SU-DHL-6 (cell line): ENCODE measurements at regions not wholly inside any gene's neighbourhood (a gene's known extent, or its start where the extent isn't known, plus 50 kb on each side); places are given as distances from the start of the nearest gene placed in this dataset.

ENCODE experiments used
- H2AFZ ChIP-seq: fragments of 200-600 bp; sonication (generic); 2 replicates; pipeline ENCODE4 v1.6.1; 2014; ENCODE audit warnings: low read depth, mild to moderate bottlenecking, moderate library complexity, mixed read lengths, antibody characterized with exemption, low read length; ENCODE audit not compliant: severe bottlenecking
- H3F3A ChIP-seq: fragments of 200-600 bp; shearing (Covaris generic); 2 replicates; pipeline ENCODE4 v1.6.0; 2016; ENCODE audit warnings: antibody characterized with exemption, mild to moderate bottlenecking; ENCODE audit not compliant: insufficient read depth
- H3K27ac ChIP-seq: fragments of 200-600 bp; sonication (generic); 2 replicates; pipeline ENCODE4 v1.5.1; 2016; ENCODE audit warnings: low read depth, mild to moderate bottlenecking, low read length, moderate library complexity, mixed read lengths
- H3K27me3 ChIP-seq: fragments of 200-600 bp; sonication (generic), shearing (Covaris generic); 2 replicates; pipeline ENCODE4 v1.6.0; 2014; ENCODE audit warnings: mild to moderate bottlenecking, low read length
- H3K36me3 ChIP-seq: fragments of 200-600 bp; sonication (generic); 2 replicates; pipeline ENCODE4 v1.6.1; 2014; ENCODE audit warnings: mild to moderate bottlenecking, low read length, mixed read lengths
- H3K4me2 ChIP-seq: fragments of 300-600, 200-600 bp; shearing (Covaris generic), sonication (generic); 2 replicates; pipeline ENCODE4 v1.6.0; 2014; ENCODE audit warnings: low read length, low read depth, mild to moderate bottlenecking; ENCODE audit not compliant: poor library complexity, severe bottlenecking
- H3K4me3 ChIP-seq: fragments of 200-600 bp; sonication (generic); 2 replicates; pipeline ENCODE4 v1.5.1; 2014; ENCODE audit warnings: antibody characterized with exemption, low read length, mild to moderate bottlenecking, mixed read lengths; ENCODE audit not compliant: insufficient read depth, poor library complexity, severe bottlenecking
- H3K79me2 ChIP-seq: fragments of 200-600 bp; sonication (generic); 2 replicates; pipeline ENCODE4 v1.6.1; 2014; ENCODE audit warnings: mild to moderate bottlenecking, low read length, moderate library complexity; ENCODE audit not compliant: insufficient read depth
- H3K9ac ChIP-seq: fragments of 200-600 bp; sonication (generic); 2 replicates; pipeline ENCODE4 v1.7.0; 2014; ENCODE audit warnings: mild to moderate bottlenecking, low read length
- H3K9me2 ChIP-seq: fragments of 200-600 bp; sonication (generic); replicated peaks from 2 replicates; pipeline ENCODE4 v1.6.1; 2014; ENCODE audit warnings: low read length; ENCODE audit not compliant: insufficient read depth
- H3K9me3 ChIP-seq: fragments of 200-600 bp; sonication (generic); 2 replicates; pipeline ENCODE4 v1.6.1; 2014; ENCODE audit warnings: low read length, mixed read lengths; ENCODE audit not compliant: insufficient read depth
- H4K20me1 ChIP-seq: fragments of 200-600 bp; sonication (generic); 2 replicates; pipeline ENCODE4 v1.6.1; 2014; ENCODE audit warnings: low read depth, mild to moderate bottlenecking, antibody characterized with exemption, low read length, moderate library complexity, mixed read lengths
- EZH2phosphoT487 ChIP-seq: fragments of 200-600 bp; sonication (generic), shearing (Covaris generic); conservative IDR thresholded peaks from 2 replicates; pipeline ENCODE4 v1.6.1; 2018; ENCODE audit warnings: mild to moderate bottlenecking, antibody characterized with exemption, low read length, moderate library complexity, mixed read lengths
- TF ChIP-seq, protein P1 (sequence below): fragments of 200-600 bp; sonication (generic); IDR thresholded peaks from one replicate; pipeline ENCODE4 v1.5.1; 2017; ENCODE audit warnings: antibody characterized with exemption, mild to moderate bottlenecking, low read length, moderate library complexity; ENCODE audit not compliant: insufficient read depth, poor library complexity, severe bottlenecking

- Histone ChIP-seq H4K20me1 (no peaks in the 10 kb centered on the region), H3K27ac (no peak overlapping the region), H3K9ac (no peak overlapping the region), H3K4me2 (no peak overlapping the region), H3K4me3 (no peak overlapping the region), H3K9me2 (no peaks in the 10 kb centered on the region), H3K36me3 (no peaks in the 10 kb centered on the region), H3F3A (no peaks in the 10 kb centered on the region), H3K79me2 (no peaks in the 10 kb centered on the region), H3K9me3 (no peaks in the 10 kb centered on the region), H2AFZ (no peak overlapping the region), H3K27me3 (no peaks in the 10 kb centered on the region)
- TF ChIP-seq EZH2phosphoT487 = no peak
- TF ChIP-seq, protein P1, sequence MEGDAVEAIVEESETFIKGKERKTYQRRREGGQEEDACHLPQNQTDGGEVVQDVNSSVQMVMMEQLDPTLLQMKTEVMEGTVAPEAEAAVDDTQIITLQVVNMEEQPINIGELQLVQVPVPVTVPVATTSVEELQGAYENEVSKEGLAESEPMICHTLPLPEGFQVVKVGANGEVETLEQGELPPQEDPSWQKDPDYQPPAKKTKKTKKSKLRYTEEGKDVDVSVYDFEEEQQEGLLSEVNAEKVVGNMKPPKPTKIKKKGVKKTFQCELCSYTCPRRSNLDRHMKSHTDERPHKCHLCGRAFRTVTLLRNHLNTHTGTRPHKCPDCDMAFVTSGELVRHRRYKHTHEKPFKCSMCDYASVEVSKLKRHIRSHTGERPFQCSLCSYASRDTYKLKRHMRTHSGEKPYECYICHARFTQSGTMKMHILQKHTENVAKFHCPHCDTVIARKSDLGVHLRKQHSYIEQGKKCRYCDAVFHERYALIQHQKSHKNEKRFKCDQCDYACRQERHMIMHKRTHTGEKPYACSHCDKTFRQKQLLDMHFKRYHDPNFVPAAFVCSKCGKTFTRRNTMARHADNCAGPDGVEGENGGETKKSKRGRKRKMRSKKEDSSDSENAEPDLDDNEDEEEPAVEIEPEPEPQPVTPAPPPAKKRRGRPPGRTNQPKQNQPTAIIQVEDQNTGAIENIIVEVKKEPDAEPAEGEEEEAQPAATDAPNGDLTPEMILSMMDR = no peak
Measured at GRCh38 chr17:12407495-12408252, 258.0 kb upstream of the MYOCD start.

DNA sequence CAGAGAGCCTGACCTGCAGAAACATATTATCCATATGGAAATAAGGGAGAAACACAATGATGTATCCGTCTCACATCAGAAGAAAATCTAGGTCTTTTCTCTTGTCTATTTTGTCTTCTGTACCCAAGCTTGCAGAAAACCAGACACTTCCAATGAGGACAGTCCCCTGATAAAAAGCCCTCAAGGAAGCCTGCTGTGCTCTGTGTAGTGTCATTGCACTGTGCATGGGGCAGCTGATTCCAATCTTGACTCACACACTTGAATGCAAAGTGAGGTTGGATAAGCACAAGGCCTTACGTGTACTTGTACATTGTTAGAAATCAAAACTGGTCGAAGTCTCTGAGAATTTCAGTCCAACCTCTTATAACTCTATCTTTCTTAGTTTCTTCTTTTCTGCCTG is 256.6 kb upstream of the MYOCD start:
- Histone ChIP-seq H3K4me3 (no peak overlapping the region), H3K9me2 (no peaks in the 10 kb centered on the region), H3K36me3 (no peaks in the 10 kb centered on the region), H3F3A (no peaks in the 10 kb centered on the region), H3K9me3 (no peaks in the 10 kb centered on the region), H3K4me2 (no peak overlapping the region), H3K27ac (no peak overlapping the region), H4K20me1 (no peaks in the 10 kb centered on the region), H3K79me2 (no peaks in the 10 kb centered on the region), H3K9ac (no peak overlapping the region), H3K27me3 (no peaks in the 10 kb centered on the region), H2AFZ (no peak overlapping the region)
- TF ChIP-seq, protein P1 = no peak
- TF ChIP-seq EZH2phosphoT487 = no peak

- no peak overlapping the region for H3K4me3 ChIP-seq
- H3K9me2 ChIP-seq = no peaks in the 10 kb centered on the region
- H3K9me3 ChIP-seq = no peaks in the 10 kb centered on the region
- H4K20me1 ChIP-seq = no peaks in the 10 kb centered on the region
- H3K36me3 ChIP-seq = no peaks in the 10 kb centered on the region
- no peaks in the 10 kb centered on the region for H3F3A ChIP-seq
- H2AFZ ChIP-seq = no peak overlapping the region
- no peak overlapping the region for H3K9ac ChIP-seq
- H3K27ac ChIP-seq = no peak overlapping the region
- no peak overlapping the region for H3K4me2 ChIP-seq
- no peak for TF ChIP-seq EZH2phosphoT487
- TF ChIP-seq, protein P1 = no peak
- H3K79me2 ChIP-seq = no peaks in the 10 kb centered on the region
- no peaks in the 10 kb centered on the region for H3K27me3 ChIP-seq
Measured at GRCh38 chr17:12410717-12411116, 255.0 kb upstream of the MYOCD start.
